Ramos (cell line): ENCODE measurements at regions not wholly inside any gene's neighbourhood (a gene's known extent, or its start where the extent isn't known, plus 50 kb on each side); places are given as distances from the start of the nearest gene placed in this dataset.
"Not testable (repeated sequence)": the region's sequence is repeated elsewhere in the genome, so short reads cannot be mapped to it uniquely, and the experiment has no call there.

ENCODE experiments used
- in situ Hi-C: fragments of 300-500 bp; cut with MboI; formaldehyde crosslinking; loops from one replicate; pipeline ENCODE4 v1.14.3; 2022; ENCODE audit warnings: low sequenced_read_pairs; ENCODE audit not compliant: unreplicated experiment

- in situ Hi-C loops: no loop called here
These were observed 413.0 kb downstream of the PREX1 start for GRCh38 chr20:48414786-48415185.

- in situ Hi-C loops: no loop called here
These were observed 415.8 kb downstream of the PREX1 start for GRCh38 chr20:48411919-48412522.

- in situ Hi-C loops: no loop called here
These were observed 416.6 kb downstream of the PREX1 start for GRCh38 chr20:48411245-48411644.

- in situ Hi-C loops: no loop called here
These were observed 418.7 kb downstream of the PREX1 start for GRCh38 chr20:48409055-48409615.

- in situ Hi-C loops: no loop called here
These were observed 420.1 kb downstream of the PREX1 start for GRCh38 chr20:48407710-48408109.

- in situ Hi-C loops: no loop called here
These were observed 420.9 kb downstream of the PREX1 start for GRCh38 chr20:48406912-48407340.

- in situ Hi-C loops: no loop called here
These were observed 421.3 kb downstream of the PREX1 start for GRCh38 chr20:48406498-48406897.

- in situ Hi-C loops: no loop called here
These were observed 421.9 kb downstream of the PREX1 start for GRCh38 chr20:48405909-48406308.

- in situ Hi-C loops: no loop called here
These were observed 423.2 kb downstream of the PREX1 start for GRCh38 chr20:48404598-48404997.

GRCh38 chr20:48403167-48403761 lies 424.5 kb downstream of the PREX1 start:
- in situ Hi-C loops: no loop called here

GRCh38 chr20:48401359-48401758 lies 426.4 kb downstream of the PREX1 start:
- in situ Hi-C loops: no loop called here

- in situ Hi-C loops: no loop called here
These were observed 427.8 kb downstream of the PREX1 start for GRCh38 chr20:48400009-48400408.

- in situ Hi-C loops: no loop called here
These were observed 429.0 kb downstream of the PREX1 start for GRCh38 chr20:48398506-48399449.

- in situ Hi-C loops: not testable (repeated sequence)
These were observed 430.6 kb downstream of the PREX1 start for GRCh38 chr20:48396981-48397861.

GRCh38 chr20:48395816-48396546 lies 431.8 kb downstream of the PREX1 start:
- in situ Hi-C loops: no loop called here

- in situ Hi-C loops: no loop called here
These were observed 433.3 kb downstream of the PREX1 start for GRCh38 chr20:48394415-48395081.

- in situ Hi-C loops: no loop called here
These were observed 434.0 kb downstream of the PREX1 start for GRCh38 chr20:48393737-48394314.

- in situ Hi-C loops: no loop called here
These were observed 434.5 kb downstream of the PREX1 start for GRCh38 chr20:48393311-48393685.
